Erythroblast (primary cell): ENCODE measurements at regions not wholly inside any gene's neighbourhood (a gene's known extent, or its start where the extent isn't known, plus 50 kb on each side); places are given as distances from the start of the nearest gene placed in this dataset.

Source experiments
- GATA1 ChIP-seq: IDR thresholded peaks from 2 replicates; pipeline ENCODE4 v1.6.1; 2011; ENCODE audit warnings: low read depth, mild to moderate bottlenecking, control low read depth, low read length, moderate library complexity
- POLR2A ChIP-seq: IDR thresholded peaks from 2 replicates; pipeline ENCODE4 v1.6.1; 2011; ENCODE audit warnings: mild to moderate bottlenecking, low read length

GRCh38 chr1:118291661-118292060 is 106.6 kb upstream of the SPAG17 start:
- TF ChIP-seq POLR2A: no peak
- TF ChIP-seq GATA1: no peak
